Stimulated activated naive CD4-positive, alpha-beta T cell treated with Interleukin-2 at 50 U/mL for 16 hours (primary cell): ENCODE measurements at regions not wholly inside any gene's neighbourhood (a gene's known extent, or its start where the extent isn't known, plus 50 kb on each side); places are given as distances from the start of the nearest gene placed in this dataset.
"Not testable (repeated sequence)": the region's sequence is repeated elsewhere in the genome, so short reads cannot be mapped to it uniquely, and the experiment has no call there.

Experiments
- DNase-seq: peaks from one replicate; lab custom pipeline; 2025; lab: John Stamatoyannopoulos, UW

- not testable (repeated sequence) for DNase-seq
Observed at GRCh38 chr2:111401270-111402140, 280.8 kb downstream of the BCL2L11 start.

- DNase-seq: not testable (repeated sequence)
Observed at GRCh38 chr2:111402450-111402849, 281.7 kb downstream of the BCL2L11 start.

- DNase-seq: not testable (repeated sequence)
Observed at GRCh38 chr2:111403287-111403686, 282.6 kb downstream of the BCL2L11 start.

GRCh38 chr2:111406616-111407015 lies 285.9 kb downstream of the BCL2L11 start:
- DNase-seq: not testable (repeated sequence)

GRCh38 chr2:111407632-111408194 lies 287.0 kb downstream of the BCL2L11 start:
- not testable (repeated sequence) for DNase-seq

GRCh38 chr2:111410868-111411406 lies 290.2 kb downstream of the BCL2L11 start:
- DNase-seq: not testable (repeated sequence)

GRCh38 chr2:111411867-111412681 lies 291.4 kb downstream of the BCL2L11 start:
- not testable (repeated sequence) for DNase-seq

GRCh38 chr2:111412841-111413650 lies 292.3 kb downstream of the BCL2L11 start:
- DNase-seq: not testable (repeated sequence)

- not testable (repeated sequence) for DNase-seq
Observed at GRCh38 chr2:111413950-111414349, 293.2 kb downstream of the BCL2L11 start.

GRCh38 chr2:111415765-111416743 lies 295.3 kb downstream of the BCL2L11 start:
- not testable (repeated sequence) for DNase-seq

- not testable (repeated sequence) for DNase-seq
Observed at GRCh38 chr2:111417026-111417425, 296.3 kb downstream of the BCL2L11 start.

GRCh38 chr2:111418091-111418875 lies 297.6 kb downstream of the BCL2L11 start:
- not testable (repeated sequence) for DNase-seq

GRCh38 chr2:111420074-111420473 lies 299.4 kb downstream of the BCL2L11 start:
- DNase-seq: not testable (repeated sequence)

- DNase-seq: not testable (repeated sequence)
Observed at GRCh38 chr2:111420835-111421234, 300.1 kb downstream of the BCL2L11 start.

- DNase-seq: not testable (repeated sequence)
Observed at GRCh38 chr2:111421949-111422348, 301.2 kb downstream of the BCL2L11 start.

GRCh38 chr2:111422562-111422961 lies 301.8 kb downstream of the BCL2L11 start:
- not testable (repeated sequence) for DNase-seq

- DNase-seq: not testable (repeated sequence)
Observed at GRCh38 chr2:111423184-111423583, 302.5 kb downstream of the BCL2L11 start.

GRCh38 chr2:111424176-111424575 lies 303.5 kb downstream of the BCL2L11 start:
- DNase-seq: not testable (repeated sequence)

- DNase-seq: not testable (repeated sequence)
Observed at GRCh38 chr2:111424851-111425309, 304.2 kb downstream of the BCL2L11 start.
